DOHH2 (cell line): ENCODE measurements at regions not wholly inside any gene's neighbourhood (a gene's known extent, or its start where the extent isn't known, plus 50 kb on each side); places are given as distances from the start of the nearest gene placed in this dataset.

Experiments
- EZH2phosphoT487 ChIP-seq: fragments of 200-600 bp; sonication (generic); IDR thresholded peaks from 2 replicates; pipeline ENCODE4 v1.6.1; 2017; ENCODE audit warnings: borderline replicate concordance, mild to moderate bottlenecking, antibody characterized with exemption, low read length, moderate library complexity, mixed read lengths
- TF ChIP-seq, protein P1 (sequence below): fragments of 200-600 bp; sonication (generic); IDR thresholded peaks from one replicate; pipeline ENCODE4 v1.5.1; 2014; ENCODE audit warnings: antibody characterized with exemption, mild to moderate bottlenecking, low read depth, low read length; ENCODE audit not compliant: poor library complexity, severe bottlenecking

- TF ChIP-seq, protein P1, sequence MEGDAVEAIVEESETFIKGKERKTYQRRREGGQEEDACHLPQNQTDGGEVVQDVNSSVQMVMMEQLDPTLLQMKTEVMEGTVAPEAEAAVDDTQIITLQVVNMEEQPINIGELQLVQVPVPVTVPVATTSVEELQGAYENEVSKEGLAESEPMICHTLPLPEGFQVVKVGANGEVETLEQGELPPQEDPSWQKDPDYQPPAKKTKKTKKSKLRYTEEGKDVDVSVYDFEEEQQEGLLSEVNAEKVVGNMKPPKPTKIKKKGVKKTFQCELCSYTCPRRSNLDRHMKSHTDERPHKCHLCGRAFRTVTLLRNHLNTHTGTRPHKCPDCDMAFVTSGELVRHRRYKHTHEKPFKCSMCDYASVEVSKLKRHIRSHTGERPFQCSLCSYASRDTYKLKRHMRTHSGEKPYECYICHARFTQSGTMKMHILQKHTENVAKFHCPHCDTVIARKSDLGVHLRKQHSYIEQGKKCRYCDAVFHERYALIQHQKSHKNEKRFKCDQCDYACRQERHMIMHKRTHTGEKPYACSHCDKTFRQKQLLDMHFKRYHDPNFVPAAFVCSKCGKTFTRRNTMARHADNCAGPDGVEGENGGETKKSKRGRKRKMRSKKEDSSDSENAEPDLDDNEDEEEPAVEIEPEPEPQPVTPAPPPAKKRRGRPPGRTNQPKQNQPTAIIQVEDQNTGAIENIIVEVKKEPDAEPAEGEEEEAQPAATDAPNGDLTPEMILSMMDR = peak; percentile 30
- no peak for TF ChIP-seq EZH2phosphoT487
Observed at GRCh38 chr1:214823311-214824117, 220.5 kb downstream of the CENPF start.
